Spleen (tissue), 11 donors: ENCODE measurements at regions not wholly inside any gene's neighbourhood (a gene's known extent, or its start where the extent isn't known, plus 50 kb on each side); places are given as distances from the start of the nearest gene placed in this dataset.

Source experiments
- DNase-seq: peaks from one replicate; pipeline ENCODE4 v3.0.0-alpha.2; 2020
- H3K27ac ChIP-seq, 8 donors: fragments of 200-600 bp; sonication (generic) in 7 of 8; 1 replicate in 4 of 8; 2 replicates in 4 of 8; pipeline versions ENCODE4 v1.5.0 to v1.8.0; 2016 to 2021; ENCODE audit warnings: inconsistent platforms in 4 of 8, mild to moderate bottlenecking in 4 of 8, moderate library complexity in 1 of 8
- H3K27me3 ChIP-seq, 7 donors: fragments of 200-600 bp; sonication (generic) in 6 of 7; replicated peaks in 1 of 7; 1 replicate in 4 of 7; 2 replicates in 3 of 7; pipeline versions ENCODE4 v1.5.0 to v1.8.0; 2016 to 2021; ENCODE audit warnings: inconsistent platforms in 3 of 7, mild to moderate bottlenecking in 1 of 7
- H3K36me3 ChIP-seq, 6 donors: fragments of 200-600 bp; sonication (generic) in 5 of 6; 1 replicate in 4 of 6; 2 replicates in 2 of 6; pipeline versions ENCODE4 v1.5.0 to v1.8.0; 2016 to 2021; ENCODE audit warnings: inconsistent platforms in 2 of 6
- H3K4me1 ChIP-seq, 6 donors: fragments of 200-600 bp; sonication (generic) in 5 of 6; 1 replicate in 3 of 6; 2 replicates in 3 of 6; pipeline versions ENCODE4 v1.5.0 to v1.8.0; 2016 to 2021; ENCODE audit warnings: inconsistent platforms in 3 of 6
- H3K4me3 ChIP-seq, 8 donors: fragments of 200-600 bp; sonication (generic) in 7 of 8; 1 replicate in 4 of 8; 2 replicates in 4 of 8; pipeline versions ENCODE4 v1.5.0 to v1.8.0; 2016 to 2021; ENCODE audit warnings: inconsistent platforms in 4 of 8, mild to moderate bottlenecking in 4 of 8, moderate library complexity in 2 of 8
- H3K9me3 ChIP-seq, 8 donors: fragments of 200-600 bp; sonication (generic) in 7 of 8; 1 replicate in 4 of 8; 2 replicates in 4 of 8; pipeline versions ENCODE4 v1.5.0 to v1.8.0; 2016 to 2021; ENCODE audit warnings: inconsistent platforms in 4 of 8
- CTCF ChIP-seq, 11 experiments: fragments of 200-600 bp in 7 of 11; fragments of 450-650 bp in 4 of 11; sonication (generic) in 4 of 11; IDR thresholded peaks in 8 of 11; conservative IDR thresholded peaks in 3 of 11; 1 replicate in 7 of 11; 2 replicates in 4 of 11; pipeline versions ENCODE4 v1.4.0 to v1.8.0; 2016 to 2021; ENCODE audit warnings: antibody characterized with exemption in 11 of 11, inconsistent platforms in 4 of 11, mild to moderate bottlenecking in 1 of 11
- POLR2A ChIP-seq, 3 donors: fragments of 450-650 bp; IDR thresholded peaks; one replicate each; pipeline ENCODE4 v1.5.1; 2017; ENCODE audit warnings: antibody characterized with exemption in 3 of 3, mild to moderate bottlenecking in 1 of 3
- POLR2AphosphoS5 ChIP-seq, 3 donors: sonication (generic); formaldehyde crosslinking; IDR thresholded peaks; one replicate each; pipeline ENCODE4 v1.5.1; 2017; ENCODE audit warnings: antibody characterized with exemption in 3 of 3
- WGBS, 5 donors: extraction: QIAGEN DNeasy Blood & Tissue Kit in 3 of 5; methylation state at CpG; one replicate each; pipeline versions ENCODE4 v1.1.5 to v1.1.7; 2013 to 2018; 5-methylcytosine and 5-hydroxymethylcytosine counted together
- intact Hi-C: fragments of 100-400 bp; cut with DNase I; formaldehyde crosslinking; loops from one replicate; pipeline ENCODE4 v1.15.0; 2023; ENCODE audit warnings: low total_unique reads
- donor health status: healthy with polysubstance abuse.
- donor health status: DM: no; HTN: no; CAD: no; lungs with moderate emphysema.
- donor health status: DM: no; HTN: no; CAD: no.
- donor health status: Bipolar disorder and iron deficiency.
- donor health status: healthy.
- donor health status: DM: no; HTN: no; CAD: no.
- donor health status: DM: yes; HTN: yes; CAD: no.

GRCh38 chr11:83403691-83404389 is 117.7 kb upstream of the CCDC90B start:
- no peak for DNase-seq
- Histone ChIP-seq H3K9me3 (no peaks in the 10 kb centered on the region), H3K4me1 (no peaks in the 10 kb centered on the region), H3K36me3 (no peaks in the 10 kb centered on the region), H3K4me3 (no peak overlapping the region), H3K27ac (no peak overlapping the region), H3K27me3 (no peaks in the 10 kb centered on the region)
- intact Hi-C loops, result no loop called here
- TF ChIP-seq POLR2AphosphoS5 (IDR thresholded peaks at IDR 0.05), result no peak
- no peak for TF ChIP-seq CTCF (IDR thresholded peaks at IDR 0.05 in 8 of 11, conservative IDR thresholded peaks at IDR 0.05 in 3 of 11)
- no peak for TF ChIP-seq POLR2A (IDR thresholded peaks at IDR 0.05)
- WGBS, 5 donors, result 61 to 74% (median 71%) methylated on average over 7 of the region's 7 CpGs

GRCh38 chr11:83401506-83402225 is 115.5 kb upstream of the CCDC90B start:
- intact Hi-C loops, result no loop called here
- Histone ChIP-seq H3K27me3 (no peaks in the 10 kb centered on the region), H3K27ac (no peak overlapping the region), H3K4me3 (no peak overlapping the region), H3K9me3 (no peaks in the 10 kb centered on the region), H3K4me1 (no peaks in the 10 kb centered on the region), H3K36me3 (no peaks in the 10 kb centered on the region)
- TF ChIP-seq POLR2A (IDR thresholded peaks at IDR 0.05) (no peak), CTCF (IDR thresholded peaks at IDR 0.05 in 8 of 11, conservative IDR thresholded peaks at IDR 0.05 in 3 of 11) (no peak), POLR2AphosphoS5 (IDR thresholded peaks at IDR 0.05) (no peak)
- no peak for DNase-seq
- 74 to 86% (median 79%) methylated on average over 1 of the region's 1 CpG for WGBS, 5 donors

- no peaks in the 10 kb centered on the region for H3K27me3 ChIP-seq
- H3K4me1 ChIP-seq, result no peaks in the 10 kb centered on the region
- H3K9me3 ChIP-seq, result peaks cover 0 to 24% (median 6%) of the 10 kb centered on the region in 8 donors
- H3K4me3 ChIP-seq, result no peak overlapping the region
- no peaks in the 10 kb centered on the region for H3K36me3 ChIP-seq
- TF ChIP-seq POLR2AphosphoS5 (IDR thresholded peaks at IDR 0.05) (no peak), CTCF (IDR thresholded peaks at IDR 0.05 in 8 of 11, conservative IDR thresholded peaks at IDR 0.05 in 3 of 11) (no peak), POLR2A (IDR thresholded peaks at IDR 0.05) (no peak)
- DNase-seq, result no peak
- no peak overlapping the region for H3K27ac ChIP-seq
- 91 to 100% (median 94%) methylated on average over 1 of the region's 1 CpG for WGBS, 5 donors
- intact Hi-C loops, result no loop called here
Measured at GRCh38 chr11:83394331-83394730, 108.2 kb upstream of the CCDC90B start.

- H3K4me1 ChIP-seq, result no peaks in the 10 kb centered on the region
- no peak overlapping the region for H3K27ac ChIP-seq
- WGBS, 5 donors, result 71 to 92% (median 88%) methylated on average over 1 of the region's 1 CpG
- no peaks in the 10 kb centered on the region for H3K27me3 ChIP-seq
- no peaks in the 10 kb centered on the region for H3K36me3 ChIP-seq
- no peak for TF ChIP-seq POLR2AphosphoS5 (IDR thresholded peaks at IDR 0.05)
- no peak for TF ChIP-seq POLR2A (IDR thresholded peaks at IDR 0.05)
- no peak for TF ChIP-seq CTCF (IDR thresholded peaks at IDR 0.05 in 8 of 11, conservative IDR thresholded peaks at IDR 0.05 in 3 of 11)
- no peak for DNase-seq
- peaks cover 0 to 34% (median 11%) of the 10 kb centered on the region in 8 donors for H3K9me3 ChIP-seq
- intact Hi-C loops, result no loop called here
- H3K4me3 ChIP-seq, result no peak overlapping the region
Measured at GRCh38 chr11:83392556-83392955, 106.4 kb upstream of the CCDC90B start.
